Stimulated activated CD4-positive, alpha-beta T cell treated with anti-CD3 and anti-CD28 coated beads, Interleukin-1b, Interleukin-23, amount 100 ng/mL, for 48 hours (primary cell): ENCODE measurements at regions not wholly inside any gene's neighbourhood (a gene's known extent, or its start where the extent isn't known, plus 50 kb on each side); places are given as distances from the start of the nearest gene placed in this dataset.

Source experiments
- DNase-seq: peaks from one replicate; pipeline ENCODE4 v3.0.0-alpha.2; 2020

- no peak for DNase-seq
These were observed 1136.3 kb upstream of the CDH9 start for GRCh38 chr5:28174691-28175090.

DNA sequence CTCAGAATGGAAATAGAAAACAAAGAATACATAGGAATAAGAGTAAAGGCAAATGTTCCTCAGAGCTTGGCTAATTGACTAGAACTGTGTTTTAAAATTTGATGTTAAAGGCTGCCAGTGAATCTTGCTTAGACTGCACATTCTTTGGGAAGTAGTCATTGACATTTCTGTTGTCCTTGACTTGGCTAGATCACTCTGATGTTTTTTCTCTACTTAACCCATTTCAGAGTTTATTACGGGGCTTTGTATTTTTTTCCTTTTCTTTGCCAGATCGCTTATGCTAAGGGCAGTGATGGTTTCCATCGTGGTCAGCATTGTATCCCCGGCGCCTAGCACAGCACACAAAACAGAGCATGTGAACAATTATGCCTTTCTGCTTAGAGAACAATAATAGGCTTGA is 1126.7 kb upstream of the CDH9 start:
- DNase-seq: no peak

GRCh38 chr5:28164568-28164967 is 1126.2 kb upstream of the CDH9 start:
- no peak for DNase-seq

DNA sequence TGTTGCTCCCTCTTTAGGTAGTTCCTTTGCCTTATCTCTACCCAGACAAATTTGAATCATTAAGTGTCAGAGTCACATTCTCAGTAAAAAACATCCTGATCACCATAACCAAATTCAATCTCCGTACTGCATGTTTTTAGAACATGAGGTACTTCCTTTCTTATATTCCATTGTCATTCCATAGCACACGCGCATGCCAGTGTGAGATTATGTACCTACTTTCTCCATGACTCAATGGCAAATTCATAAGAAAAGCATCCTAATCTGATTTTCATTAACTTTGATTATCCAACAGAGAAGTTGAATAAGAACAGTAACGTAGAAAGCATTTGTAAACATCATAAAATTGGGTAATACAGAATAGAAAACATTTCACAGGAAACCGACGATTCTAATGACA is 1118.6 kb upstream of the CDH9 start:
- DNase-seq: no peak

- DNase-seq: no peak
These were observed 1105.1 kb upstream of the CDH9 start for GRCh38 chr5:28143519-28143918.

GRCh38 chr5:28132151-28132550 is 1093.8 kb upstream of the CDH9 start:
- no peak for DNase-seq

GRCh38 chr5:28117691-28118090 is 1079.3 kb upstream of the CDH9 start:
- no peak for DNase-seq

DNA sequence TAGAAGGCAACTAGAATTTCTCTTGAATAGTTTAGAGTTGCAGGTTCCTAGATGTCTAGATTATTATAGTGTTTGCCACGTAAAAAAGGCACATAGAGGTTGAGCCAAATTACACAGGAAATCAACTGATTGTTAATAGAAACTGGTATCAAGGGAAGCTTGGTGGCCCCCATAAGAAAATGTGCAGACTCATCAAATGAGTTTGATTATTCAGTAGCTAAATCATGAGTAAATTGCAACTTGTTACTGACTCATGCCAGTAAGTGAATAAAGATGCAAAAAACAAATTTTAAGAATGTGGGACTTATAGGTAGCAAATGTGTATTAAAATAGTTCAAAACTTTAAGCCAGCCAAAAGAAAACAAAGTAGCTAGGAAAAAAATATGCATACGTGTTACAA is 1078.9 kb upstream of the CDH9 start:
- no peak for DNase-seq

- no peak for DNase-seq
These were observed 1072.4 kb upstream of the CDH9 start for GRCh38 chr5:28110781-28111180.

DNA sequence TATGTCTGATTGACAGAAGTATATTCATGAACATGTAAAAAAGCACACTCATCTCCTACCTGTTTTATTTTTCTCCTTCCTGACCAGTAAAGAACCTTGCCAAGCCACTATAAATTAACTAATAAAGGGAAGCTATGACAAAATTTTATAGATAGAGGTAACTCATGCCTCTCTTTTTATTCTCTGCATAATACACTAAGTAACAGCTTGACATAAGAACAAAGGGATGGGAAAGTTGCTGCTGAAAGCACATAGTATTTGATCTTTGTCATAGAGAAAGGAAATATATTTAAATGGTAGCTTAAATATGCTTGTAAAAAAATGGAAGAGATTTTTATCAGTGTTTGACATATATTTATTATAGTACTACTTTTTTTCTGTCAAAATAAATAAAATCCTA is 1065.7 kb upstream of the CDH9 start:
- no peak for DNase-seq

GRCh38 chr5:28084069-28084468 is 1045.7 kb upstream of the CDH9 start:
- no peak for DNase-seq

DNA sequence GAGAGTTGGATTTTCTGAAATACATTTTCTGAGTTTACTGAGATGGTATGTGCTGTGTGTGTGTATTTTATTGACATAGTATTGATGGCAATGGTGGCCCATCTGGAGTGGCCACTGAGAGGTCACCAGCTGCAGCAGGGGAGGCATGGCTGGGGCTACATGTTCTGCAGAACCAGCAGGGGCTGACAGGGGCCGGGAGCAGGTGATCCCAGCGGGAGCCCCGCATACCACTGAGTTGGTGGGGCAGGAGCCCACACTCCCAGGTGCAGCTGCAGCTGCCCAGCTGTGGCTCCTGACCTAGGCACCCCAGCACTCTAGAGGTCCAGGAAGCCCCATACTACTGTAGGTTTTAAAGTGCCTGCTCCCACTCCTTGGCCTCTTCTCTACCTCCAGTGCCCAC is 1044.2 kb upstream of the CDH9 start:
- no peak for DNase-seq

GRCh38 chr5:28077291-28078240 is 1039.2 kb upstream of the CDH9 start:
- DNase-seq: no peak

DNA sequence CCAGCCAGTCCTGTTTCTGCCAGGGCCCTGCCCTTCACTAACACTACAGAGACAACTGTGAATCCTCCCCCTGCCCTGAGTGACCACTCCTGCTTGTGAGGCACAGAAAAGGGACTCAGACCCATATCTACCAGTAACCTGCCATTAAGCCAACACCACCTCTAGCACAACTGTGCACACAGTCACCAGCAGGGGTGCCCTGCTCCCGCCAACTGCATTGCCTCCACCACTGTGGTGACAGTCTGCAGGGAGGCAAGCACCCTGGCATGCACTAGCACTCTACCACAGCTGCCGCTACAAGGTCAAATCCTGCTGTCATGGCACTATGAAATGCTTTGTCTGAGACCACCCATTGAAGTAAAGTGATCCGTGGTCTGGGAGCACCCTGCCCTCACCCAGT is 1028.5 kb upstream of the CDH9 start:
- no peak for DNase-seq

- no peak for DNase-seq
These were observed 1027.3 kb upstream of the CDH9 start for GRCh38 chr5:28065656-28066055.

GRCh38 chr5:28046596-28046995 is 1008.2 kb upstream of the CDH9 start:
- no peak for DNase-seq

- DNase-seq: no peak
These were observed 989.5 kb upstream of the CDH9 start for GRCh38 chr5:28027851-28028250.

- DNase-seq: no peak
These were observed 978.8 kb upstream of the CDH9 start for GRCh38 chr5:28017178-28017577.

DNA sequence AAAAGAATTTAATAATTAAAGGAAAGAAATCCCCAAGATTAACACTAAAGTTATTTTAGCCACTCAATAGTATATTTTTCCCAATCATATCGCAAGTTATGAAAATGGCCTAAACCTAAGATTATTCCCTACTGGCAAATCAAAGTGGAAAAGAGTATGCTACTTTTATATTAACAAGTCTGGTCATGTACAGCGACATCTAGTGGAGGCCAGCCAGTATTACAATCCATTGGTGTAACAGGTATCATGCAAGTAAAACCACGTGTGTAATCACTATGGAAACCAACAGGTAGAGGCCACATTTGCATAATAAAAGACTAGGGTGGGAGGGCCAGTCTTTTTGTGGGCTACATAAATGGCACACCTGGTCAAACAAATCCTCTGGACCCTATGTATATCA is 976.4 kb upstream of the CDH9 start:
- peak; percentile 7 for DNase-seq

DNA sequence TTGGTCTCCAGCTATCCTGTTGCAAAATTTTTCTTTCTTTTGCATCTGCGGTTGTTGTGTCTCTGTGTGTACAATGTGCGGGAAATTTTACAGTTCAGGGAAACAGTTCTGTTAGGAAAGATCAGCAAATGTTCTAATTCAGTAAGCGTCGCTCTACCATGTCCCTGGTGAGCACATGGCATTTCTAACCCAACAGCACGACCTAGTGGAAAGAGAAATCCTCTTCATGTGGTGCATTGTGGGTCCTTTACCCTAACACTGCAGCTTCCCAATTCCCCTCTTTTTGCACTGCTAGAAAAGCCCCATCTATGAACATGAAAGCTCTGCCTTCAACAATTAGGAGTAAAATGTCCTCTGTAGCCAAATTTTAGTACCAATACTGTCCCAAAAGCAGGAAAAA is 974.2 kb upstream of the CDH9 start:
- no peak for DNase-seq

DNA sequence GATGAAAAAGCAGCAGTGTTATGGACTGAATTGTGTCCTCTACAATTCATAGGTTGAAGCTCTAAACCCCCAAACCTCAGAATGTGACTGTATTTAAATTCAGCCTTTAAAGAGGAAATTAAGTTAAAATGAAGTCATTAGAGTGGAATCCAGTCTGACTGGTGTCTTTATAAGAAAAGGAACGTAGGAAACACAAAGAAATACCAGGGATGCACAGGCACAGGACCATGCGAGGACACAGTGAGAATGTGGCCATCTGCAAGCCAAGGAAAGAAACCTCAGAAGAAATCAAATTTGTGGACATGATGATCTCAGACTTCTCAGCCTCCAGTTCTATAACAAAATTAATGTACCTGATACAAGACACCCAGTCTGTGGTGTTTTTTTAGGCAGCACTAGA is 971.2 kb upstream of the CDH9 start:
- no peak for DNase-seq

DNA sequence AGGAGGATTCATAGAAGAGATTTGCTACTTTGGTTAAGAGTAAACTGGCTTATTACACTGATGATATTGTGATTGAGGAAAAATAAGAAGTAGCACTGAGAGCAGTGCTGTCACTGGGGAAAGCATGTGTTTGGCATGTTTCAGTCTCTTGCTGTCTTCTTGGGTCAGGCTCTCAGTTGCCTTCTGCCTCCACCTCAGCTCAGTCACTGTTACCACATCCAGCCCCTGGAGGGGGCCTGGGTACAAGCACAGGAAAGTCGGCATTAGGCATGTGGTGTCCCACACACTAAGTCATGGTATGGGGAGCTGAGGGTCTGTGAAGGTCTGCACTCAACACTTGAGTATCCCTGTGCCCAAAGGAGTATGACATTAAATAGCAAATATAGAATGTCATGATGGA is 958.3 kb upstream of the CDH9 start:
- no peak for DNase-seq

DNA sequence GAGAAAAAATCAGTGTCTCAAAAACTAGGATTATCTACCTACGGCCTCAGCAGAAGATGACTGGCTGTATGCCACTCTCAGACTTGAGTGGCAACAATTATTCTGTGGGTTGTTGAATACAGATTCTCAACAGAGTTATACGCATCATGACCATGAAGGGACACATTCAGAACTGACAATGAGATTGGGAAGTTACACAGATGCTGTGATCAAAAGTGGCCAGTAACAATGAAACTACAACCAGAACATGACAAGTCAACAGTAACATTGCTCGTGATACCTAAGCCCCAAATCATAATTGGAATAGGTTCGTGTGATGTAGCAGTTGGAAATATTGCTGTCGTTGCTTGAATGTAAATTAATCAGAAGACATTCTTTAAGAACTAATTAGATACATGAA is 957.5 kb upstream of the CDH9 start:
- no peak for DNase-seq

GRCh38 chr5:27978322-27978721 is 939.9 kb upstream of the CDH9 start:
- no peak for DNase-seq

- DNase-seq: no peak
These were observed 930.8 kb upstream of the CDH9 start for GRCh38 chr5:27969157-27969556.
